GM23338 (cell line): ENCODE measurements at regions not wholly inside any gene's neighbourhood (a gene's known extent, or its start where the extent isn't known, plus 50 kb on each side); places are given as distances from the start of the nearest gene placed in this dataset.

ENCODE experiments used
- ATAC-seq: fragments of 200-7000 bp; cut with Tn5 transposase; 3 replicates; pipeline ENCODE4 v1.9.1; 2020
- DNase-seq: peaks from one replicate; pipeline ENCODE4 v3.0.0-alpha.2; 2015; ENCODE audit warnings: low spot score
- H2AFZ ChIP-seq: fragments of 200-600 bp; sonication (generic); 2 replicates; pipeline ENCODE4 v1.8.0; 2016; ENCODE audit warnings: antibody characterized with exemption, mild to moderate bottlenecking, moderate library complexity
- H3F3A ChIP-seq: fragments of 200-600 bp; sonication (generic); replicated peaks from 2 replicates; pipeline ENCODE4 v1.8.0; 2017; ENCODE audit warnings: antibody characterized with exemption, mixed run types, low read depth
- H3K27ac ChIP-seq: fragments of 200-600 bp; sonication (generic); 2 replicates; pipeline ENCODE4 v1.6.1; 2016; ENCODE audit warnings: low read depth
- H3K27me3 ChIP-seq: fragments of 200-600 bp; sonication (generic); 2 replicates; pipeline ENCODE4 v1.8.0; 2016; ENCODE audit warnings: mild to moderate bottlenecking, mixed run types, moderate library complexity; ENCODE audit not compliant: insufficient read depth
- H3K36me3 ChIP-seq: fragments of 200-600 bp; sonication (generic); 2 replicates; pipeline ENCODE4 v1.8.0; 2016; ENCODE audit warnings: mild to moderate bottlenecking; ENCODE audit not compliant: insufficient read depth
- H3K4me1 ChIP-seq: fragments of 200-600 bp; sonication (generic); 2 replicates; pipeline ENCODE4 v1.8.0; 2016; ENCODE audit warnings: mild to moderate bottlenecking, moderate library complexity; ENCODE audit not compliant: insufficient read depth
- H3K4me2 ChIP-seq: fragments of 200-600 bp; sonication (generic); 2 replicates; pipeline ENCODE4 v1.7.1; 2017; ENCODE audit warnings: mixed run types
- H3K4me3 ChIP-seq: fragments of 200-600 bp; sonication (generic); 2 replicates; pipeline ENCODE4 v1.6.1; 2016; ENCODE audit warnings: mixed run types
- H3K79me2 ChIP-seq: fragments of 200-600 bp; sonication (generic); replicated peaks from 2 replicates; pipeline ENCODE4 v1.8.0; 2017; ENCODE audit warnings: mild to moderate bottlenecking; ENCODE audit not compliant: insufficient read depth
- H3K9me2 ChIP-seq: fragments of 200-600 bp; sonication (generic); 2 replicates; pipeline ENCODE4 v1.8.0; 2017; ENCODE audit not compliant: insufficient read depth
- H4K20me1 ChIP-seq: fragments of 200-600 bp; sonication (generic); replicated peaks from 2 replicates; pipeline ENCODE4 v1.8.0; 2017; ENCODE audit warnings: mild to moderate bottlenecking; ENCODE audit not compliant: insufficient read depth
- H3K27ac Mint-ChIP-seq: 2 replicates; pipeline ENCODE4 v1.8.0; 2020; ENCODE audit warnings: inconsistent platforms, mild to moderate bottlenecking, moderate library complexity, mixed read lengths
- H3K27me3 Mint-ChIP-seq: 3 replicates; pipeline ENCODE4 v1.8.0; 2022; ENCODE audit warnings: low read depth, mild to moderate bottlenecking, moderate library complexity, mixed read lengths, inconsistent platforms; ENCODE audit not compliant: insufficient read depth, poor library complexity
- H3K36me3 Mint-ChIP-seq: 3 replicates; pipeline ENCODE4 v1.8.0; 2021; ENCODE audit warnings: low read depth, mild to moderate bottlenecking, inconsistent platforms, moderate library complexity, mixed read lengths
- H3K4me1 Mint-ChIP-seq: 3 replicates; pipeline ENCODE4 v1.8.0; 2020; ENCODE audit warnings: mild to moderate bottlenecking, inconsistent platforms, mixed read lengths
- H3K4me3 Mint-ChIP-seq: 3 replicates; pipeline ENCODE4 v1.8.0; 2021; ENCODE audit warnings: moderate library complexity, mild to moderate bottlenecking, inconsistent platforms, mixed read lengths
- H3K9me3 Mint-ChIP-seq: 3 replicates; pipeline ENCODE4 v1.8.0; 2020; ENCODE audit warnings: moderate library complexity, mild to moderate bottlenecking, inconsistent platforms, mixed read lengths
- CREB1 ChIP-seq: fragments of 250-450 bp; sonication (Bioruptor Pico); IDR thresholded peaks from 2 replicates; pipeline ENCODE4 v1.5.0; 2020; ENCODE audit warnings: low read depth, mild to moderate bottlenecking, moderate library complexity
- EZH2 ChIP-seq: fragments of 200-600 bp; sonication (generic); IDR thresholded peaks from one replicate; pipeline ENCODE4 v1.8.0; 2017; ENCODE audit warnings: antibody characterized with exemption, mild to moderate bottlenecking, low read depth; ENCODE audit not compliant: unreplicated experiment
- EZH2phosphoT487 ChIP-seq: fragments of 200-600 bp; sonication (generic); IDR thresholded peaks from one replicate; pipeline ENCODE4 v1.8.1; 2018; ENCODE audit warnings: antibody characterized with exemption; ENCODE audit not compliant: unreplicated experiment
- JUNB ChIP-seq: IDR thresholded peaks from one replicate; pipeline ENCODE4 v1.6.1; 2016; ENCODE audit warnings: antibody characterized with exemption; ENCODE audit not compliant: unreplicated experiment
- NANOG ChIP-seq: IDR thresholded peaks from 2 replicates; pipeline ENCODE4 v1.6.1; 2016; ENCODE audit warnings: antibody characterized with exemption, borderline replicate concordance
- POLR2AphosphoS5 ChIP-seq: IDR thresholded peaks from 2 replicates; pipeline ENCODE4 v1.6.1; 2016; ENCODE audit warnings: antibody characterized with exemption, low read depth
- STAT1 ChIP-seq: IDR thresholded peaks from one replicate; pipeline ENCODE4 v1.6.1; 2016; ENCODE audit warnings: antibody characterized with exemption; ENCODE audit not compliant: unreplicated experiment
- ZNF114 ChIP-seq: fragments of 250-450 bp; sonication (Bioruptor Pico); IDR thresholded peaks from 2 replicates; pipeline ENCODE4 v1.5.0; 2020; ENCODE audit warnings: mild to moderate bottlenecking, moderate library complexity
- ZNF331 ChIP-seq: fragments of 250-450 bp; sonication (Bioruptor Pico); IDR thresholded peaks from 2 replicates; pipeline ENCODE4 v1.5.0; 2020; ENCODE audit warnings: low read depth, mild to moderate bottlenecking, moderate library complexity
- TF ChIP-seq, protein P1 (sequence below): IDR thresholded peaks from 2 replicates; pipeline ENCODE4 v1.6.1; 2016; ENCODE audit warnings: antibody characterized with exemption
- TF ChIP-seq, protein P2 (sequence below): fragments of 250-450 bp; sonication (Bioruptor Pico); IDR thresholded peaks from 2 replicates; pipeline ENCODE4 v1.5.0; 2020; ENCODE audit warnings: mild to moderate bottlenecking, moderate library complexity
- TF ChIP-seq, protein P3 (sequence below): IDR thresholded peaks from one replicate; pipeline ENCODE4 v1.6.1; 2018; ENCODE audit warnings: antibody characterized with exemption; ENCODE audit not compliant: unreplicated experiment
- TF ChIP-seq, protein P4 (sequence below), 2 experiments: fragments of 200-600 bp in 1 of 2; sonication (generic) in 1 of 2; conservative IDR thresholded peaks; 2 replicates each; pipeline versions ENCODE4 v1.5.1 to v1.6.1; 2016 to 2017; ENCODE audit warnings: antibody characterized with exemption in 2 of 2, low read depth in 2 of 2, mild to moderate bottlenecking in 2 of 2, moderate library complexity in 1 of 2

DNA sequence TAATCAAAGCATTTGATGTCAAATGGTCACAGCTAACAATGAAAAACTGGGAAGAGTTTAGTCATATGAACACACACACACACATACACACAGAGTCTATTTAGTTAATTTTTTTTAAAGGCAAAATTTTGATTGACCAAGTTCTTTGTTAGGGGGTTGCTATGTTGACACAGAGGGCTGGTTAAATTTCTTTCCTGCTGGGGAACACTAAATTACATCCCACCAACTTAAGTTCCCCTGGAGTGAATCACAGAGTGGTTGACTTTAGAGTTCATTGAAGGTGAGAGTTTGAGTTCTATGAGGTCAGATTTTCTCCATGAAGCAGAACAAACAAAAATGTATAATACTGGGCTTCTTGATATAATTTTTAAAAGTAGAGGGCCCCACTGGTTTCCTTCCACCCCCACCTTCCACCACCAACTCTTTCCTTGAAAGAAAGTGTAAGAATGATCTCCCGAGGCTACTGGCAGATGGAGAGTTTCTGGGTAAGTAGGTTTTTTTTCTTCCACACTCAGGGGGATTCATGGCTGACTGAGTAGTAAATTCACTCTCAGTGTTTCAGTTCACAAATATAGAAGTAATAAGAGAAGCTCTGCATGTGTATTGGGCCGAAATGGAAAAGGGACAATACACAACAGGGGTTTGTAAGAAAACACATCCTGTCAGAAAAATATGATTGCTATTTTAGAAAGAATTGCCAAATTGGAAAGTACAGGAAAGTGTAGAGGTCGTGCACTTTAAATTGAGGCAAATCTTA lies 917.0 kb upstream of the LCORL start:
- H3K36me3 Mint-ChIP-seq: no peaks in the 10 kb centered on the region
- H3K9me2 ChIP-seq: 0 out of 2 replicates have a peak, but pooled peaks cover 5% of the 10 kb centered on the region
- H4K20me1 ChIP-seq: no peaks in the 10 kb centered on the region
- DNase-seq: no peak
- ATAC-seq: no peak
- H3K4me1 Mint-ChIP-seq: peaks cover 12% of the 10 kb centered on the region
- H3K27me3 Mint-ChIP-seq: no peaks in the 10 kb centered on the region
- H3K4me1 ChIP-seq: peaks cover 10% of the 10 kb centered on the region
- H3K4me2 ChIP-seq: no peak overlapping the region
- no peak overlapping the region for H3K27ac Mint-ChIP-seq
- H3K27ac ChIP-seq: no peak overlapping the region
- no peaks in the 10 kb centered on the region for H3K79me2 ChIP-seq
- no peak overlapping the region for H3K4me3 ChIP-seq
- no peaks in the 10 kb centered on the region for H3F3A ChIP-seq
- H3K4me3 Mint-ChIP-seq: no peak overlapping the region
- TF ChIP-seq, protein P1, sequence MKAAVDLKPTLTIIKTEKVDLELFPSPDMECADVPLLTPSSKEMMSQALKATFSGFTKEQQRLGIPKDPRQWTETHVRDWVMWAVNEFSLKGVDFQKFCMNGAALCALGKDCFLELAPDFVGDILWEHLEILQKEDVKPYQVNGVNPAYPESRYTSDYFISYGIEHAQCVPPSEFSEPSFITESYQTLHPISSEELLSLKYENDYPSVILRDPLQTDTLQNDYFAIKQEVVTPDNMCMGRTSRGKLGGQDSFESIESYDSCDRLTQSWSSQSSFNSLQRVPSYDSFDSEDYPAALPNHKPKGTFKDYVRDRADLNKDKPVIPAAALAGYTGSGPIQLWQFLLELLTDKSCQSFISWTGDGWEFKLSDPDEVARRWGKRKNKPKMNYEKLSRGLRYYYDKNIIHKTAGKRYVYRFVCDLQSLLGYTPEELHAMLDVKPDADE: no peak
- TF ChIP-seq STAT1: no peak
- TF ChIP-seq, protein P2, sequence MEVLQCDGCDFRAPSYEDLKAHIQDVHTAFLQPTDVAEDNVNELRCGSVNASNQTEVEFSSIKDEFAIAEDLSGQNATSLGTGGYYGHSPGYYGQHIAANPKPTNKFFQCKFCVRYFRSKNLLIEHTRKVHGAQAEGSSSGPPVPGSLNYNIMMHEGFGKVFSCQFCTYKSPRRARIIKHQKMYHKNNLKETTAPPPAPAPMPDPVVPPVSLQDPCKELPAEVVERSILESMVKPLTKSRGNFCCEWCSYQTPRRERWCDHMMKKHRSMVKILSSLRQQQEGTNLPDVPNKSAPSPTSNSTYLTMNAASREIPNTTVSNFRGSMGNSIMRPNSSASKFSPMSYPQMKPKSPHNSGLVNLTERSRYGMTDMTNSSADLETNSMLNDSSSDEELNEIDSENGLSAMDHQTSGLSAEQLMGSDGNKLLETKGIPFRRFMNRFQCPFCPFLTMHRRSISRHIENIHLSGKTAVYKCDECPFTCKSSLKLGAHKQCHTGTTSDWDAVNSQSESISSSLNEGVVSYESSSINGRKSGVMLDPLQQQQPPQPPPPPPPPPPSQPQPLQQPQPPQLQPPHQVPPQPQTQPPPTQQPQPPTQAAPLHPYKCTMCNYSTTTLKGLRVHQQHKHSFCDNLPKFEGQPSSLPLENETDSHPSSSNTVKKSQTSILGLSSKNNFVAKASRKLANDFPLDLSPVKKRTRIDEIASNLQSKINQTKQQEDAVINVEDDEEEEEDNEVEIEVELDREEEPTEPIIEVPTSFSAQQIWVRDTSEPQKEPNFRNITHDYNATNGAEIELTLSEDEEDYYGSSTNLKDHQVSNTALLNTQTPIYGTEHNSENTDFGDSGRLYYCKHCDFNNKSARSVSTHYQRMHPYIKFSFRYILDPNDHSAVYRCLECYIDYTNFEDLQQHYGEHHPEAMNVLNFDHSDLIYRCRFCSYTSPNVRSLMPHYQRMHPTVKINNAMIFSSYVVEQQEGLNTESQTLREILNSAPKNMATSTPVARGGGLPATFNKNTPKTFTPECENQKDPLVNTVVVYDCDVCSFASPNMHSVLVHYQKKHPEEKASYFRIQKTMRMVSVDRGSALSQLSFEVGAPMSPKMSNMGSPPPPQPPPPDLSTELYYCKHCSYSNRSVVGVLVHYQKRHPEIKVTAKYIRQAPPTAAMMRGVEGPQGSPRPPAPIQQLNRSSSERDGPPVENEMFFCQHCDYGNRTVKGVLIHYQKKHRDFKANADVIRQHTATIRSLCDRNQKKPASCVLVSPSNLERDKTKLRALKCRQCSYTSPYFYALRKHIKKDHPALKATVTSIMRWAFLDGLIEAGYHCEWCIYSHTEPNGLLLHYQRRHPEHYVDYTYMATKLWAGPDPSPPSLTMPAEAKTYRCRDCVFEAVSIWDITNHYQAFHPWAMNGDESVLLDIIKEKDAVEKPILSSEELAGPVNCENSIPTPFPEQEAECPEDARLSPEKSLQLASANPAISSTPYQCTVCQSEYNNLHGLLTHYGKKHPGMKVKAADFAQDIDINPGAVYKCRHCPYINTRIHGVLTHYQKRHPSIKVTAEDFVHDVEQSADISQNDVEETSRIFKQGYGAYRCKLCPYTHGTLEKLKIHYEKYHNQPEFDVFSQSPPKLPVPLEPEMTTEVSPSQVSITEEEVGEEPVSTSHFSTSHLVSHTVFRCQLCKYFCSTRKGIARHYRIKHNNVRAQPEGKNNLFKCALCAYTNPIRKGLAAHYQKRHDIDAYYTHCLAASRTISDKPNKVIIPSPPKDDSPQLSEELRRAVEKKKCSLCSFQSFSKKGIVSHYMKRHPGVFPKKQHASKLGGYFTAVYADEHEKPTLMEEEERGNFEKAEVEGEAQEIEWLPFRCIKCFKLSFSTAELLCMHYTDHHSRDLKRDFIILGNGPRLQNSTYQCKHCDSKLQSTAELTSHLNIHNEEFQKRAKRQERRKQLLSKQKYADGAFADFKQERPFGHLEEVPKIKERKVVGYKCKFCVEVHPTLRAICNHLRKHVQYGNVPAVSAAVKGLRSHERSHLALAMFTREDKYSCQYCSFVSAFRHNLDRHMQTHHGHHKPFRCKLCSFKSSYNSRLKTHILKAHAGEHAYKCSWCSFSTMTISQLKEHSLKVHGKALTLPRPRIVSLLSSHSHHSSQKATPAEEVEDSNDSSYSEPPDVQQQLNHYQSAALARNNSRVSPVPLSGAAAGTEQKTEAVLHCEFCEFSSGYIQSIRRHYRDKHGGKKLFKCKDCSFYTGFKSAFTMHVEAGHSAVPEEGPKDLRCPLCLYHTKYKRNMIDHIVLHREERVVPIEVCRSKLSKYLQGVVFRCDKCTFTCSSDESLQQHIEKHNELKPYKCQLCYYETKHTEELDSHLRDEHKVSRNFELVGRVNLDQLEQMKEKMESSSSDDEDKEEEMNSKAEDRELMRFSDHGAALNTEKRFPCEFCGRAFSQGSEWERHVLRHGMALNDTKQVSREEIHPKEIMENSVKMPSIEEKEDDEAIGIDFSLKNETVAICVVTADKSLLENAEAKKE: no peak
- no peak for TF ChIP-seq ZNF114 (CRISPR knock-in tag)
- no peak for TF ChIP-seq JUNB
- TF ChIP-seq POLR2AphosphoS5: no peak
- no peak for TF ChIP-seq EZH2phosphoT487
- TF ChIP-seq, protein P3, sequence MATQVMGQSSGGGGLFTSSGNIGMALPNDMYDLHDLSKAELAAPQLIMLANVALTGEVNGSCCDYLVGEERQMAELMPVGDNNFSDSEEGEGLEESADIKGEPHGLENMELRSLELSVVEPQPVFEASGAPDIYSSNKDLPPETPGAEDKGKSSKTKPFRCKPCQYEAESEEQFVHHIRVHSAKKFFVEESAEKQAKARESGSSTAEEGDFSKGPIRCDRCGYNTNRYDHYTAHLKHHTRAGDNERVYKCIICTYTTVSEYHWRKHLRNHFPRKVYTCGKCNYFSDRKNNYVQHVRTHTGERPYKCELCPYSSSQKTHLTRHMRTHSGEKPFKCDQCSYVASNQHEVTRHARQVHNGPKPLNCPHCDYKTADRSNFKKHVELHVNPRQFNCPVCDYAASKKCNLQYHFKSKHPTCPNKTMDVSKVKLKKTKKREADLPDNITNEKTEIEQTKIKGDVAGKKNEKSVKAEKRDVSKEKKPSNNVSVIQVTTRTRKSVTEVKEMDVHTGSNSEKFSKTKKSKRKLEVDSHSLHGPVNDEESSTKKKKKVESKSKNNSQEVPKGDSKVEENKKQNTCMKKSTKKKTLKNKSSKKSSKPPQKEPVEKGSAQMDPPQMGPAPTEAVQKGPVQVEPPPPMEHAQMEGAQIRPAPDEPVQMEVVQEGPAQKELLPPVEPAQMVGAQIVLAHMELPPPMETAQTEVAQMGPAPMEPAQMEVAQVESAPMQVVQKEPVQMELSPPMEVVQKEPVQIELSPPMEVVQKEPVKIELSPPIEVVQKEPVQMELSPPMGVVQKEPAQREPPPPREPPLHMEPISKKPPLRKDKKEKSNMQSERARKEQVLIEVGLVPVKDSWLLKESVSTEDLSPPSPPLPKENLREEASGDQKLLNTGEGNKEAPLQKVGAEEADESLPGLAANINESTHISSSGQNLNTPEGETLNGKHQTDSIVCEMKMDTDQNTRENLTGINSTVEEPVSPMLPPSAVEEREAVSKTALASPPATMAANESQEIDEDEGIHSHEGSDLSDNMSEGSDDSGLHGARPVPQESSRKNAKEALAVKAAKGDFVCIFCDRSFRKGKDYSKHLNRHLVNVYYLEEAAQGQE: no peak
- no peak for TF ChIP-seq ZNF331 (CRISPR knock-in tag)
- TF ChIP-seq, protein P4, sequence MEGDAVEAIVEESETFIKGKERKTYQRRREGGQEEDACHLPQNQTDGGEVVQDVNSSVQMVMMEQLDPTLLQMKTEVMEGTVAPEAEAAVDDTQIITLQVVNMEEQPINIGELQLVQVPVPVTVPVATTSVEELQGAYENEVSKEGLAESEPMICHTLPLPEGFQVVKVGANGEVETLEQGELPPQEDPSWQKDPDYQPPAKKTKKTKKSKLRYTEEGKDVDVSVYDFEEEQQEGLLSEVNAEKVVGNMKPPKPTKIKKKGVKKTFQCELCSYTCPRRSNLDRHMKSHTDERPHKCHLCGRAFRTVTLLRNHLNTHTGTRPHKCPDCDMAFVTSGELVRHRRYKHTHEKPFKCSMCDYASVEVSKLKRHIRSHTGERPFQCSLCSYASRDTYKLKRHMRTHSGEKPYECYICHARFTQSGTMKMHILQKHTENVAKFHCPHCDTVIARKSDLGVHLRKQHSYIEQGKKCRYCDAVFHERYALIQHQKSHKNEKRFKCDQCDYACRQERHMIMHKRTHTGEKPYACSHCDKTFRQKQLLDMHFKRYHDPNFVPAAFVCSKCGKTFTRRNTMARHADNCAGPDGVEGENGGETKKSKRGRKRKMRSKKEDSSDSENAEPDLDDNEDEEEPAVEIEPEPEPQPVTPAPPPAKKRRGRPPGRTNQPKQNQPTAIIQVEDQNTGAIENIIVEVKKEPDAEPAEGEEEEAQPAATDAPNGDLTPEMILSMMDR (conservative IDR thresholded peaks at IDR 0.05; ENCODE audit: low read depth in 2 of 2): no peak
- TF ChIP-seq CREB1 (CRISPR knock-in tag): no peak
- TF ChIP-seq EZH2: no peak
- no peak for TF ChIP-seq NANOG
- no peak overlapping the region for H2AFZ ChIP-seq
- H3K27me3 ChIP-seq: no peaks in the 10 kb centered on the region
- H3K36me3 ChIP-seq: no peaks in the 10 kb centered on the region
- no peaks in the 10 kb centered on the region for H3K9me3 Mint-ChIP-seq
